Testis (tissue), 2 donors: ENCODE measurements at regions not wholly inside any gene's neighbourhood (a gene's known extent, or its start where the extent isn't known, plus 50 kb on each side); places are given as distances from the start of the nearest gene placed in this dataset.
A peak's percentile ranks its signal among the peaks of the same experiment; 100 is the strongest.
"Not testable (repeated sequence)": the region's sequence is repeated elsewhere in the genome, so short reads cannot be mapped to it uniquely, and the experiment has no call there.

Source experiments
- DNase-seq: peaks from one replicate; pipeline ENCODE4 v3.0.0-alpha.2; 2019
- H3K27ac ChIP-seq, 2 donors: fragments of 200-600 bp; sonication (generic); one replicate each; pipeline ENCODE4 v1.5.1; 2019
- H3K27me3 ChIP-seq: fragments of 200-600 bp; sonication (generic); one replicate; pipeline ENCODE4 v1.5.1; 2019
- H3K36me3 ChIP-seq: fragments of 200-600 bp; sonication (generic); one replicate; pipeline ENCODE4 v1.5.1; 2017; ENCODE audit warnings: low read depth; ENCODE audit errors: missing control alignments
- H3K4me1 ChIP-seq: fragments of 200-600 bp; sonication (generic); one replicate; pipeline ENCODE4 v1.5.1; 2019
- H3K4me3 ChIP-seq, 2 donors: fragments of 200-600 bp; sonication (generic); one replicate each; pipeline ENCODE4 v1.5.1; 2017 to 2019
- H3K9me3 ChIP-seq: fragments of 200-600 bp; sonication (generic); one replicate; pipeline ENCODE4 v1.5.1; 2017
- POLR2A ChIP-seq: fragments of 450-650 bp; IDR thresholded peaks from one replicate; pipeline ENCODE4 v1.6.1; 2017; ENCODE audit warnings: antibody characterized with exemption, mild to moderate bottlenecking, moderate library complexity
- WGBS, 2 donors: methylation state at CpG; one replicate each; pipeline ENCODE4 v1.1.5; 2018; 5-methylcytosine and 5-hydroxymethylcytosine counted together
- intact Hi-C: fragments of 100-400 bp; cut with DNase I; formaldehyde crosslinking; loops from one replicate; pipeline ENCODE4 v1.15.1; 2023; ENCODE audit warnings: low total_unique reads
- TF ChIP-seq, protein P1 (sequence below), 3 experiments: fragments of 450-650 bp in 2 of 3; fragments of 200-600 bp in 1 of 3; sonication (generic) in 1 of 3; IDR thresholded peaks; one replicate each; pipeline ENCODE4 v1.5.1; 2016 to 2019; ENCODE audit warnings: antibody characterized with exemption in 3 of 3, mild to moderate bottlenecking in 2 of 3, moderate library complexity in 1 of 3

DNA sequence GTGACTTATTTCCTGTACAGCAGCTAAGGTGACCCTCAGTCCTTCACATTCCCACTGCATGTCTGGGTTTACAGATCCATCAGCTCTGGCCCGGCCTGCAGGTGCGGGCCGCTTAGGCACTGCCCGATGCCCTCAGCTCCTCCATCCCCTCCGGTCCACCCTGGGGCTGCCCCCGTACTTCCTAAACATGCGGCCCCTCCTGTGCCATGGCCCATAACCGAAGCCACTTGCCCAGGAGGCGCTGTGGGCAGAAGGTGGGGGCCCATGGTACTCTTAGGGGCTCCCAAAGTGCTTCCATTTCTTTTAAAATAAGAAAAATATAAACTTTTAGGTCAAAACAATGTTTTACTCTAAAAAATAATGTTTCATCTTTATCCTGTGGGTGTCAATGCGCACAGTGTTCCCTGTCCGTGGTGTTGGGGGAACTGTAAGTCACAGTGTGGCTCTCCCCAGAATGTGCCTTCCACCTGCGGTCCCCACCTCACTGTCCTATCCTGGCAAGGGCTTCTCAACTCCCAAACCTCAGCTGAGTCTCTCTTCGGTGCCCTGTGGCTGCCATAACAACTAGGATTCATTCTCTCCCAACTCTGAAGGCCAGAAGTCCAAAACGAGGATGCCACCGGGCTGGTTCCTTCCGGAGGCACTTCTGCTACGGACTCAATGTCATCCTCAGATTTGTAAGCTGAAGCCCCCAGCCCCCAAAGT is 132.7 kb upstream of the LPCAT1 start:
- Histone ChIP-seq H3K27ac (no peak overlapping the region), H3K36me3 (no peaks in the 10 kb centered on the region), H3K4me3 (no peak overlapping the region), H3K9me3 (no peaks in the 10 kb centered on the region), H3K27me3 (no peaks in the 10 kb centered on the region), H3K4me1 (no peaks in the 10 kb centered on the region)
- WGBS, 2 donors: 92 to 93% methylated on average over 17 of the region's 17 CpGs
- no peak for TF ChIP-seq POLR2A
- TF ChIP-seq, protein P1, sequence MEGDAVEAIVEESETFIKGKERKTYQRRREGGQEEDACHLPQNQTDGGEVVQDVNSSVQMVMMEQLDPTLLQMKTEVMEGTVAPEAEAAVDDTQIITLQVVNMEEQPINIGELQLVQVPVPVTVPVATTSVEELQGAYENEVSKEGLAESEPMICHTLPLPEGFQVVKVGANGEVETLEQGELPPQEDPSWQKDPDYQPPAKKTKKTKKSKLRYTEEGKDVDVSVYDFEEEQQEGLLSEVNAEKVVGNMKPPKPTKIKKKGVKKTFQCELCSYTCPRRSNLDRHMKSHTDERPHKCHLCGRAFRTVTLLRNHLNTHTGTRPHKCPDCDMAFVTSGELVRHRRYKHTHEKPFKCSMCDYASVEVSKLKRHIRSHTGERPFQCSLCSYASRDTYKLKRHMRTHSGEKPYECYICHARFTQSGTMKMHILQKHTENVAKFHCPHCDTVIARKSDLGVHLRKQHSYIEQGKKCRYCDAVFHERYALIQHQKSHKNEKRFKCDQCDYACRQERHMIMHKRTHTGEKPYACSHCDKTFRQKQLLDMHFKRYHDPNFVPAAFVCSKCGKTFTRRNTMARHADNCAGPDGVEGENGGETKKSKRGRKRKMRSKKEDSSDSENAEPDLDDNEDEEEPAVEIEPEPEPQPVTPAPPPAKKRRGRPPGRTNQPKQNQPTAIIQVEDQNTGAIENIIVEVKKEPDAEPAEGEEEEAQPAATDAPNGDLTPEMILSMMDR (IDR thresholded peaks at IDR 0.05): no peak
- DNase-seq: no peak
- intact Hi-C loops: loop anchor here (10.0 kb wide), 1 partner anchor 492 kb away; no protein-coding TSS in a partner anchor

DNA sequence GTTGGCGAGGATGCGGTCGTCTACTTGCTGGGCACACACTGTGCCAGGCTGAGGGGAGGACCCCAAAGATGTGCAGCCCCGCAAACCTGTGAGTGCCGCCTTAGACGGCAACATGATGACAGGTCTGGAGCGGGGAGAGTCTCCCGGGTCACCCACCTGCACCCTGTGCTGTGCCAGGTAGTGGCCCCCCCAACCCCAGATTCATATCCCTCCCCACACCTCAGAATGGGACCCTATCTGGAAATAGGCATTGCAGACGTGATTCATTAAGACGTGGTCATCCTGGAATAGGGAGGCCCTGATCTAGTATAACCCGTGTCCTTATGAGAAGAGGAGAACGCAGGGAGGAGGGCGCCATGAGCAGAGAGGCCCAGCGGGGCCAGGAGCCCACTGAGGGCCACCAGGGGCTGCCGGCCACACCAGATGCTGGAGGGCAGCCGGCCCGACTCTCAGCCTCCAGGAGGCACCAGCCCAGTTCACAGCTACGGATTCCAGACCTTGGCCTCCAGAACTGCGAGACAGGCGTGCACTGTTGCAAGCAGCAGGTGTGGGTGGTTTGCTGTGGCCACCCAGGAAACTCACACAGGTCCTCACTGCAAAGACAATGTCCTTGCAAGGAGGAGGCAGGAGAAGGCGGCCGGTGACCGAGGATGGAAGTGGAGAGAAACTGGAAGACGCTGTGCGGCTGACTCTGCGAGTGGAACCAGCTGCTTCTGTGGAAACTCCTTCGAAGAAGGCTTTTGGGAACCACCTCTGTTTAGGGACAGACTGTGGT is 131.9 kb upstream of the LPCAT1 start:
- Histone ChIP-seq H3K9me3 (no peaks in the 10 kb centered on the region), H3K4me1 (no peaks in the 10 kb centered on the region), H3K27ac (no peak overlapping the region), H3K36me3 (no peaks in the 10 kb centered on the region), H3K27me3 (no peaks in the 10 kb centered on the region), H3K4me3 (no peak overlapping the region)
- no peak for TF ChIP-seq POLR2A
- TF ChIP-seq, protein P1 (IDR thresholded peaks at IDR 0.05): no peak
- no peak for DNase-seq
- WGBS, 2 donors: 82 to 88% methylated on average over 19 to 27 of the region's 27 CpGs
- intact Hi-C loops: loop anchor here (10.0 kb wide), 1 partner anchor 491 kb away; no protein-coding TSS in a partner anchor

DNA sequence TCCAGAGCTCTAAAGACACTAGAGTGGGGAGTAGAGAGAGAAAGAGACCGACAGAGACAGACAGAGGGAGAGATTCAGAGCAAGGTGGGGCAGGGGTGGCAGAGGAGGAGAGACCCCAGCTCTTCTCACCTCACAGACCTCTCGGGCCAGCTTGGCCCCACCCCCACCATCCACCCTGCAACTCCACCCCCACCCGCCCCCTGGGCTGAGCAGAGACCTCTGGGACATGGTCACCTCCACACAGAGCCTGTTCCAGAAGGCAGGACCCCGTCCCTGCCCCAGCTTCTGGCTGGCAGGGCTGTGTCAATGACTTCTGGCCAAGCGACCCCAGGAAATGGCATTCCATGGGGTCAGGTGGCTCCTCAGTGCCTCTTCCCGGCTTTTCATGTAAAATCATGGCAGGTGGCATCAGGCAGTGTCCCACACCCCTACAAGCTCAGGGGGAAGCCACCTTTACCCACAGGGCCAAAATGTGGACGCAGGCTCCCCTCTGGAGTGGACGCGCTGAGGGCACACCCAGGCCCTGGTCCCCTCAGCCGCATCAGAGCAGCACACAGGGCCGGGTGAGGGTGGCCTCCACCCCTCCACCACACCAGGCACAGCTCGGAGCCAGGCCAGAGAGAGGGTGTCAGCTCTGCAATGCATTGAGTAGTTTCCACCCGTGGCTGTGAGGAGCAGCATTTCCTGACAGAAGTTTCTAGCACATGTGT is 131.2 kb upstream of the LPCAT1 start:
- no peak for DNase-seq
- 66 to 81% methylated on average over 3 to 13 of the region's 13 CpGs for WGBS, 2 donors
- Histone ChIP-seq H3K4me3 (no peak overlapping the region), H3K36me3 (no peaks in the 10 kb centered on the region), H3K27ac (no peak overlapping the region), H3K9me3 (no peaks in the 10 kb centered on the region), H3K4me1 (no peaks in the 10 kb centered on the region), H3K27me3 (no peaks in the 10 kb centered on the region)
- TF ChIP-seq POLR2A: no peak
- TF ChIP-seq, protein P1 (IDR thresholded peaks at IDR 0.05): no peak
- intact Hi-C loops: loop anchor here (10.0 kb wide), 1 partner anchor 490 kb away; no protein-coding TSS in a partner anchor

DNA sequence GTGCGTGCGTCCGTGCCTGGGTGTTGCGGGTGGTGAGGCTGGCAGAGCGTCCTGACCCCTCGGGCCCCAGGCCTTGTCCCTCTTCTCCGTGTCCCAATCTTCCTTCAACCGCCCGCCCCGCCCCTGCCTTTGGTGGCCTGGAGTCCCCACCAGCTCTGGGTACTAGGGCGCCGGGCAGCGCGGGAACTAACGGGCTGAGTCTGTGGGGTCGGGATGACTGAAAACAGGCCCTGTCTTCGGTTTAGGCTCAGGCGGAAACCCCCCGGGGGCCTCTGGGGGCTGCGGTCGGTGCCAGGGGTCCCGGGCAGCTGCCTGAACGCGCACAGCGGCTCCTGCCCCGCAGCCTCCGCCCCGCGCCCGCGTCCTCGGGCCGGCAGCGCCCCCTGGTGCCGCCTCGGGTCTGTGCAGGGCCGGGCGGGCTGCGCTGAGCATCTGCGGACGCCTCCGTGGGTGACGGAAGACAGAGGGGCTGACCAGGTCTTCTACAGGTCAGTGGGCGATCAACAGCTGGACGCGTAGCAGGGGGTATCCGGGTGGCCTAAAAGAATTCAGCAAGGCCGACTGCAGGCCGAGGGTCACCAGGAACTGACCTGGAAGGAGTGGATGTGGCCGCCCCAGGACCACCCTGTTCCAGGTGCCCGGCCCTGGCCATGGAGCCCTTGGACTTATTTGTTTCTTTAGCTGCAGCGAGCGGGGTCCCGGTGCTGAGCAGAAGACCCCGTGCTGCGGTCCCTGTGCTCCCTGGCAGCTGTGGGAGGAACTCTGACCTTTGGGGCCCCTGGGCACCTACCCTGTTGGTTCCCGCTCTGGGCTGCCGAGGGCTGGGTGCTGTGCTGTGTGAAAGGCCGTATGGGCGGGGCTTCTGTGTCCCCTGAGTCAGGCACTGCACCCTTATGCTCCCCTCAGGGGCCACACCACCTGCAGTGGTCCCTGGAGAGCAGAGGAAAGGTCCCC is 130.2 kb upstream of the LPCAT1 start:
- H3K4me3 ChIP-seq, H3K27me3 ChIP-seq, H3K36me3 ChIP-seq, H3K4me1 ChIP-seq, H3K27ac ChIP-seq, H3K9me3 ChIP-seq: not testable (repeated sequence)
- intact Hi-C loops: loop anchor here (10.0 kb wide), 1 partner anchor 489 kb away; no protein-coding TSS in a partner anchor
- 6 to 14% methylated on average over 13 to 37 of the region's 60 CpGs for WGBS, 2 donors
- TF ChIP-seq, protein P1 (IDR thresholded peaks at IDR 0.05): peak; percentile 10 to 68 (median 60)
- DNase-seq: peak; percentile 43
